ENCODE measurements at regions not wholly inside any gene's neighbourhood (a gene's known extent, or its start where the extent isn't known, plus 50 kb on each side); places are given as distances from the start of the nearest gene placed in this dataset.

DNA sequence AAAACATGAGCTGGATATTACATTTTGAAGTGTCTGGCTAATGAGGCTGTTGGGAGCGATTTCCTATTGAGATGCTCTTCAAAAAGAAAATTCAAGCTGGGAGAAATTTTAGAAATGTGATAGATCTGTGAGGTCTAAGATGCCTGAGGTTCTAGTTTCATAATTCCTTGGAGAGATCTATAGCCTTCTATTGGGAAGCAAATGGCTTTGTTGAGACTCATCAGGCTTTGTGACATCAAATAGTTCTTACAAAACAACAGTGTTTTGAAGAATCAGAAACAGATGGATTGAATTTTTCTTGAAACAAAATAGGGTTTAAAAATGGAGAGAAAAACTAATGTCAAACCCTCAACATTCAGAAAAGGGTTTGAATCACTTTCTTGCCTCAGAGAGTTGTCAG is 292.9 kb downstream of the NNT start:
- Histone ChIP-seq H3K9me3 (ENCODE audit: insufficient read depth, low read depth) (no peaks in the 10 kb centered on the region), H3K4me1 (replicated peaks; ENCODE audit: insufficient read depth) (no peaks in the 10 kb centered on the region), H3K4me3 (no peak overlapping the region), H3K79me2 (ENCODE audit: low read depth) (no peaks in the 10 kb centered on the region), H3K27ac (no peak overlapping the region), H3K36me3 (ENCODE audit: low read depth) (no peaks in the 10 kb centered on the region), H2AFZ (no peak overlapping the region), H3K9me2 (ENCODE audit: insufficient read depth) (no peaks in the 10 kb centered on the region), H4K20me1 (ENCODE audit: insufficient read depth) (no peaks in the 10 kb centered on the region), H3K27me3 (ENCODE audit: insufficient read depth, low read depth) (no peaks in the 10 kb centered on the region), H3K4me2 (no peak overlapping the region), H3F3A (ENCODE audit: insufficient read depth, low read depth) (no peaks in the 10 kb centered on the region)
- intact Hi-C loops (cut with micrococcal nuclease; ENCODE audit: unreplicated experiment): no loop called here
- TF ChIP-seq CTCF (conservative IDR thresholded peaks at IDR 0.05) (no peak), EZH2 (IDR thresholded peaks at IDR 0.05; ENCODE audit: low read depth) (no peak)
- BruUV-seq (replicated peaks): no TSS peak
- CTCF ChIA-PET: no interaction called here
- POLR2A ChIA-PET (ENCODE audit: unreplicated experiment): no interaction called here
- no peak for DNase-seq

DNA sequence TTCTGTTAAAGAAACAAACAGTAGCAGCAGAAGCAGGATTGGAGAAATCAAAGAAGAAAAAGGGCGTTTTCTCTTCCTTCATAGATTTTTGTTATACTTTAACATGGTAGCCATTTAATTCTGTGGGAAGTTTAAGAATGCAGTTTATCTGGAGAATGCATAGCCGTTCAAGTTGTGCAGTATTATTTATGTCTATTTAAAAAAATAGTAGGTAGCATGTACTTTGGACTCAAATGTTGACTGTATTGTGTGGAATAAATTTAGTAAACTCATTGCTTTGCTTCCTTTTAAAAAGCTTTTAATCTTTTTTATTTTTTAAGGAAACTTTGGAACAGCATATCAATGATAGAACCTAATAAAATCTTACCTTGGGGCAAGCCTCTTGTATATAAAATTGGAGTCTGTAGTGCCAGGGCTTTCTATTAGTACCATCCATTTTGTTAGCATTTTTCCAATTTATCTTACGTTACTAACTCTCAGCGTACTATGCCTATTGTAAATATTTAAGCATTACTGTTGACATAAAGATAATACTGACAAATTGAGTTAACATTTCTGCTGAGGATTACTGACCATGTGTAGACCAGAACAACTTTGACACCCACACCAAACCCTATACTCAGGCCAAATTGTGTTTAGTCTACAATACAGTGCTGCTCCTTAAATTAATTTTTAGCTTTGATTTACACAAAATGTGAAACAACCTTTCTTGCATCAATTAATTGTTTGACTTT is 291.1 kb downstream of the NNT start:
- H3K4me3 ChIP-seq: no peak overlapping the region
- TF ChIP-seq EZH2 (IDR thresholded peaks at IDR 0.05; ENCODE audit: low read depth): no peak
- no peak for TF ChIP-seq CTCF (conservative IDR thresholded peaks at IDR 0.05)
- no peaks in the 10 kb centered on the region for H3K36me3 ChIP-seq (ENCODE audit: low read depth)
- POLR2A ChIA-PET (ENCODE audit: unreplicated experiment): no interaction called here
- H3K27ac ChIP-seq: no peak overlapping the region
- BruUV-seq (replicated peaks): no TSS peak
- no peak overlapping the region for H2AFZ ChIP-seq
- H3F3A ChIP-seq (ENCODE audit: insufficient read depth, low read depth): no peaks in the 10 kb centered on the region
- H3K4me1 ChIP-seq (replicated peaks; ENCODE audit: insufficient read depth): no peaks in the 10 kb centered on the region
- CTCF ChIA-PET: no interaction called here
- intact Hi-C loops (cut with micrococcal nuclease; ENCODE audit: unreplicated experiment): no loop called here
- H3K4me2 ChIP-seq: no peak overlapping the region
- H3K27me3 ChIP-seq (ENCODE audit: insufficient read depth, low read depth): no peaks in the 10 kb centered on the region
- H3K79me2 ChIP-seq (ENCODE audit: low read depth): no peaks in the 10 kb centered on the region
- no peaks in the 10 kb centered on the region; the same call in 1 of the 2 replicates for H3K9me2 ChIP-seq (ENCODE audit: insufficient read depth)
- DNase-seq: no peak
- no peaks in the 10 kb centered on the region for H3K9me3 ChIP-seq (ENCODE audit: insufficient read depth, low read depth)
- no peaks in the 10 kb centered on the region for H4K20me1 ChIP-seq (ENCODE audit: insufficient read depth)

DNA sequence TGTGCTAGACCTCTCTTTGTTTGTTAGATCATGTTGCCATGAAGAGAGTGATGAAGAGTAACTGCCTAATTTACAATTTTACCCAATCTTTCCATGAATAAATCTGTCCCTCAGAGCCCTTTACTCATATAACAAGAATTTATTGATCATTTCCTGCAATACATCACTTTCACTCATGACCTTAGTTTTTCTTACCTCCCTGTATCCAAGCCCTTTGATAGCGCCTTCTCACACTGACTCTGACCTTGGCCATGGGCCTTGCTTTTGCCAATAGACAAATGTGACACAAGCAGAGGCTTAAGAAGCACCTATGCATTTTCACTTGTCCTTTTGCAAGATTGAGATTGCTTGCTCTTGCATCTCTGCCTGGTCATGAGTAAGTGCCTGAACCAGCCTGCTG is 288.1 kb downstream of the NNT start:
- ChIA-PET CTCF (no interaction called here), POLR2A (ENCODE audit: unreplicated experiment) (no interaction called here)
- TF ChIP-seq CTCF (conservative IDR thresholded peaks at IDR 0.05): no peak
- no peak for TF ChIP-seq EZH2 (IDR thresholded peaks at IDR 0.05; ENCODE audit: low read depth)
- H3K4me2 ChIP-seq: no peak overlapping the region
- H3F3A ChIP-seq (ENCODE audit: insufficient read depth, low read depth): no peaks in the 10 kb centered on the region
- H3K4me1 ChIP-seq (replicated peaks; ENCODE audit: insufficient read depth): no peaks in the 10 kb centered on the region
- DNase-seq: no peak
- no peaks in the 10 kb centered on the region for H3K9me3 ChIP-seq (ENCODE audit: insufficient read depth, low read depth)
- H3K27me3 ChIP-seq (ENCODE audit: insufficient read depth, low read depth): no peaks in the 10 kb centered on the region
- H3K9me2 ChIP-seq (ENCODE audit: insufficient read depth): no peaks in the 10 kb centered on the region; the same call in 1 of the 2 replicates
- no peak overlapping the region for H3K27ac ChIP-seq
- H3K36me3 ChIP-seq (ENCODE audit: low read depth): no peaks in the 10 kb centered on the region
- BruUV-seq (replicated peaks): no TSS peak
- H4K20me1 ChIP-seq (ENCODE audit: insufficient read depth): no peaks in the 10 kb centered on the region
- intact Hi-C loops (cut with micrococcal nuclease; ENCODE audit: unreplicated experiment): no loop called here
- no peak overlapping the region for H3K4me3 ChIP-seq
- no peaks in the 10 kb centered on the region for H3K79me2 ChIP-seq (ENCODE audit: low read depth)
- no peak overlapping the region for H2AFZ ChIP-seq

Measured in PC-9 (cell line).